NCI-H510A treated with DMSO at 0.1 percent for 48 hours (cell line): ENCODE measurements at regions not wholly inside any gene's neighbourhood (a gene's known extent, or its start where the extent isn't known, plus 50 kb on each side); places are given as distances from the start of the nearest gene placed in this dataset.

Experiments
- DNase-seq: peaks from one replicate; lab custom pipeline; 2025; lab: John Stamatoyannopoulos, UW

GRCh38 chr4:155514628-155515027 lies 137.9 kb upstream of the MAP9 start:
- no peak for DNase-seq

DNA sequence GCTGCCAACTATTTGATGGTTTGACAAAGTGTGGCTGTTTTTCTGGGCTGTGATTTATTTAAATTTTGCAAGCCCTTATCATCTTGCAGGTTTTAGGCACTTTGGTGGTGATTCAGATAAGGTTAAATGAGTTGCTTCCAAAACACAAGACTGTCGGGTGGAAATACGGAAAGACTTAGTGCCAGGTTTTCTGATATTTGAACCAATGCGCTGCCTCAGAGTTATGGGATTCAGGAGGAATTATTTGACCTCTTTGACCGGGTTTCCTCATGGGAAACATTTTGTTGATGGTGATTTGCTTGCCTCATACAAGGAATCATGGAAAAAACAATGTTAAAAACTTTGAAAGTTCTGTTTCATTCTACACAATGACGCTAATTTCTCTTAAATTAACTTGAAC lies 136.1 kb upstream of the MAP9 start:
- no peak for DNase-seq

- no peak for DNase-seq
Measured at GRCh38 chr4:155512046-155512445, 135.3 kb upstream of the MAP9 start.

DNA sequence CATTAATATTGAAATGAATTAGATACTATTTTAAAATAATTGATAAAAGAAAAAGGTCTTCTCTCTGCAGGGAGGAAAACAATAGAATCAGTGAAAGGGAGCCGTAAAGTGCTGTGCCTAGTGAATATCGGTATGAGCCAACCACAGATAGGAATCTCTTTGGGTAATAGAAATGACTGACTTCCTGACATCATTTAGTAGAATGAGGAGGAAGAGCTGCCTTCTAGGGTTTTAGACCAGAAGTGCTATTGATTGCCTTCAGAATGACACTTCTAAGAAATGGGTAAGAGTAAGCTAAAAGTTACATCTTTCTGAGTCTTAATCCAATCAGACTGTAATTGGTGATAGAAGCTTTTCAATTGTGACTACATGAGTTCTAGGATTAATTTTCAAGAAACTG lies 134.0 kb upstream of the MAP9 start:
- no peak for DNase-seq

- no peak for DNase-seq
Measured at GRCh38 chr4:155509555-155509954, 132.8 kb upstream of the MAP9 start.

GRCh38 chr4:155506745-155507144 lies 130.0 kb upstream of the MAP9 start:
- DNase-seq: no peak

GRCh38 chr4:155505321-155505720 lies 128.6 kb upstream of the MAP9 start:
- no peak for DNase-seq

GRCh38 chr4:155497306-155497705 lies 120.5 kb upstream of the MAP9 start:
- no peak for DNase-seq

DNA sequence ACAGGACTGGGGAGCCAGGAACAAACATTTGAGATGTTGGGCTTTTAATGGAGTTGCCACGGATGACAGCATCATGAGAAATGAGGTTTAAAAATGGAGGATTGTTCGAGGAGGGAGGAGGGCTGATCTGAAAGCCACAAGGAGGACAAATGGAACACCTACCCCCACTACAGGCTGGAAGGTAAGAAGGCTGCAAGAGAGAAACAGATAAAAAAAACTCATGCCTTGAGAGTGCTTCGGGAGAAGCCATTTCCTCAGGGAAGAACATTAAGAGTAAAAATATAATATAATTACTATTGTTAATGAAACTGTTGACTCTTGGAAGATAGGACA lies 119.5 kb upstream of the MAP9 start:
- DNase-seq: no peak

GRCh38 chr4:155495572-155496293 lies 119.0 kb upstream of the MAP9 start:
- no peak for DNase-seq

DNA sequence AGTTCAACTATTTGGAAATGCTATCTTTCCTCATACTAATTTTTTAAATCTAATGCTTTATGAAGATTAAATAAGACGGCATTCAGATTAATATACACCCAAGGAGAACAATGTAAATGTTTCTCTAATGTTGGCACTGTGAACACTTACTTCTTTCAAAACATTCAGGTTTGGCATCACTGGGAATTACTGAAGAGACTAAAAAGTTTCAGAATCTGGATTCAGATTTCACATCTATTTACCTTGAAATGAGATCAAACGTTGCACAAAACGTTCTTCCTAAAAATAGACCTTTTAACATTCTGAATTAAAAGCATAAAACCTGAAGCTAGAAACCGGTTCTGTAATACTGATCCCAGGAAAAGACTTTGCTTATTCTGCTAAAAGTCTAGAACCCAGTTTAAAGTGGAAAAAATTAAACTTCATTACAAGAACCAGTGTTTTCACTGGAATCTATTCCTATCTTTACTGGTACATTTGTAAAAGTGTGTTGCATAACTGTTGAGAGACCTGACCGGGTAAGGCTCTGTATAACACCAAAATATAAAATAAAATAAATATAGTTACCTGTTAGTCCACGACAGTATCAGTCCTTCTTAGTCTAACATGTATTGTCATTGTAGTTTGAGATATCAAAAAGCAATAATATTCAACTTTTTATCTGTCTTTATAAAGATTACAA lies 117.4 kb upstream of the MAP9 start:
- no peak for DNase-seq

DNA sequence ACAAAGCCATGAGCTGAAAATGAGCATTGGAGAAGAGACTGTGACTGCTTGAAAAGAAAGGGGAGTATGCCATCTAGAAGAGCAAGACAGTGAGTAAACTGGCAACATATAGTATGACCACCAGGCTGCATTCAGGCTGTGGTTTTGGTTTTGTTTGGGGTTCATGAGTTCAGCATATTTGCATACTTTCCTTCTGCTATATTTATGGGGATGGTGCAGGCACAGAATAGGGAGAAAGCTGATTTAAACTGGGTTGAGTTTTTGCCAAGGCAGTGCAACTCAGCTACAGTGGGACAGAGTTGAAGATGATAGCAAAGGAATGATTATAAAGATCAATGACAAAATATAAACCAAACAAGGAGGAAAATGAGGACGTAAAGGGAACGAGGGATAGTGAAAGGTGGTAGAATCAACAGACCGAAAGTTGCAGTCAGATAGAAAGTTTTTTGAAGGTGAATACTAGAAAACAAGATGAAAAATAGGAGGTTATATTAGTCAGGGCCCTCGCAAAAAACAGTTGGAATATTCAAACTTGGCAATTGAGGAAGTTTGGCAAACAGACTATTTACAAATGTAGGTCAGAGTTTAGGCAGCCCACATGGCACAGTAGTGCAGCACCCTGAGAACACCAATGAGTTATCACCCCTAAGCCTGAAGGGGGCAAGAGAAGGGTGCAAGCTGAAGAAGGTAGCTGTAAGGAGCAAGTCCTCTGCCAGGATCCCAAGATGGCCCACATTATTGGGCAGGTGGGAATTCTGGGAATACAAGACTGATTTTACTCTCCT lies 114.8 kb upstream of the MAP9 start:
- DNase-seq: no peak

DNA sequence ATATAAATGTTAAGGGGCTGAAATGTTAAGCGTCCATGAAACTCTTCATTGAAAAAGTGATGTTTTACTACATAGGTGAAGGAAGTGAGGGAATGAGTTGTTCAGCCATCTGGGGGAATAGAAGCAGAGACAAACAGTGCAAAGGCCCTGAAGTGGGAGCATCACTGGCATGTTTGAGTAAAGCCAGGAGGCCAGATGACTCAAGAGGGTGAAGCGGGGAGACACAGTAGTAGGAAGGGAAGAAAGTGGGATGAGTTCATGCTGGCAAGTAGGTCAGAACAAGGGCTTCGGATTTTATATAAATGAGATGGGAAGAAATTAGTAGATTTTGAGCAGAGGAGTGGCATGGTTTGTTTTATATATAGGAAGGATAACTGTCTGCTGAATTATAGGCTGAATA lies 112.5 kb upstream of the MAP9 start:
- DNase-seq: no peak

- no peak for DNase-seq
Measured at GRCh38 chr4:155488691-155489090, 111.9 kb upstream of the MAP9 start.

DNA sequence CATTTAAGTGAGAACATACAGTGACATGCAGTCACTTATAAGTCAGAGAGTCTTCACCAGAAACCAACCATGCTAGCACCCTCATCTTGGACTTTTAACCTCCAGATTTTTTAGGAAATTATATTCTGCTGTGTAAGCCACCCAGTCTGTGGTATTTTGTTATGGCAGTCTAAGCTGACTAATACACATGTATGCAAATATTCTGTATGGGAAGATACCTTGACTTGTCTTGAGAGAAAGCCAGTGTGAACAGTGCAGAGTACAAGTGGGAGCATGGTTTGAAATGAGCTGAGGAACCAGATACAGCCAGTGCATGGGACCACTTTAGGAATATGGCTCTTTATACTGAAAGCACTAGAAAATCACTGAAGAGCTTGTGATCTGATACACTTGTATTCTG lies 110.4 kb upstream of the MAP9 start:
- no peak for DNase-seq

DNA sequence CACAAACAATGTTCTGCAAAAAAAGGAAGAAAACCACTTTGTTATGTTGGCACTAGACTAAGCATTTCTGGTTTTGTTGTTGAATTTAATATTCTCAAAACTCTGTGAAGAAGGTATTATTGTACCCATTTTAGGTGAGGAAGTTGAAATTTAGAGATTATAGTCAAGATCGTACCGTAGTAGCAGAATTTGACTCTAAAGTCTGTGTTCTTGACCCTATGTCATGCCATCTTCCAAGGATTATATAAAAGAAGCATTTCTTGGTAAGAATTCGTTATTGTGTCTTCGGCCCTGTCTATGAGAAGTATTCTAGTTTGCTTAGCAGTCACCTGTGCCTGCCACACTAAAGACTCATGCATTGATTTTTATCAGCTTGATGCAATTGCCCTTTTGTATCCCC lies 104.4 kb upstream of the MAP9 start:
- DNase-seq: no peak

GRCh38 chr4:155479835-155480234 lies 103.1 kb upstream of the MAP9 start:
- no peak for DNase-seq

- no peak for DNase-seq
Measured at GRCh38 chr4:155478336-155478835, 101.6 kb upstream of the MAP9 start.

GRCh38 chr4:155474758-155475157 lies 98.0 kb upstream of the MAP9 start:
- no peak for DNase-seq

DNA sequence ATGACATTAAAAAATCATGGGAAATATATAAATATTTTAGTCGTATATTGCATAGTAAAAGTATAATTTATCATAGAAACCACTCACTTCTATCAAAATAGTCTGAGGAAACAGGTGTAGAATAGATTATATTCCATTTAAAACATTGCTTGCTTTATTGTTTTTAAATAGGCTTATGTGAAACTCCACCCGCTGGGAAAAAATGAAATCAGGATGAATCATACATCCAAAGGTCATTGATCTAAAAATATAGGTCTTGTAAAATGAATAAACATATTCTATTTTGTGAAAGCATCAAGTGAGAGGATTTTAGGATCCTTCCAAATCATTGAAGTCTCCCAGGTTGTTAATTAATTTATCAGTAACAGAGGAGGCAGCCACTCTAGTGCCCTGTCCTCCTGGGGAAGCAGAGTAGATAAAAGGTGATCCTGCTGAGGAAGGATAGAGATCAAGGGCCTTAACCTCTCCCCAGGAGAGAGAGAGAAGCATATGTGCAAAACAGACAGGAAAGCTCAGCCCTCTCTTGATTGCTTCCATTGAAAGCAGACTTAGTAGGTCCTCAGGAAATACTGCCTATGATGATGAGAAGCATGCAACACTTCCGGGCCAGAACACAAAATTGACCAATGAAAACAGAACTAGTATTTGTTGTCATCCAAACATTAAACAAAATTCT lies 96.8 kb upstream of the MAP9 start:
- DNase-seq: no peak

GRCh38 chr4:155468282-155468681 lies 91.5 kb upstream of the MAP9 start:
- no peak for DNase-seq

DNA sequence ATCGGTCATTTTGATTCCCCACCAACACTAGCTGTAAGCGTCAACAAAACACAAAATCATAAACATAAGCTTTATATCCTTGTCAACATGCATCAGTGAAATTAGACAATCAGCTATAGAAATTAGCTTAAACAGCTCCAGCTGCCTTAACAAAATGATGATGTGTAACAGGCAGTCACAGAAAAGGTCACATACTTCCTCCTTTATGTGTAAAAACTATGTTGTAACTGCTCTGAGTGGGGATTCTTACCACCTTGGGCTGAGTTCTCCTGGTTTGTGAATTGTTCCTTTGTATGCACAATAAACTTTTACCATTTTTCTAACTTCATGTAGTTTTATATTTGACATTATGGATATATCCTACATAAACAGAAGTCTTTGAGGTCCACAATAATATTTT lies 73.9 kb upstream of the MAP9 start:
- no peak for DNase-seq

DNA sequence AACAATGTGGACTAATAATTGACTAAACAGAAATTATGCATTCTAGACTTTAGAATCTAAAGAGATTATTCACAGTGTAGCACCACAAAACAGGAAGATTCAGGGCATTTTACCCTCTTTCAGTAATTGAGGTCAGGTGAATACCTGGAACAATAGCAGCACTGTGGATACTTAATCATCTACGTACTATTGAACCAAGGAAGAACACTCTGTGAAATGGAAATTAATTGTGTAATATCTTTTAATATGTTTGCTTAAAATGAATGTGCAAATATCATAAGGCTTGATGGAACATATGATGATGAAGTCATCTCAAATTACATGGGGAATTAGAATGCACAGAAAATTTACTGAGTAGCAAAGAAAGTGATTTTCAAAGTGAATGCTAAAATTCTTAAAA lies 68.5 kb upstream of the MAP9 start:
- DNase-seq: no peak
